ENCODE measurements at regions not wholly inside any gene's neighbourhood (a gene's known extent, or its start where the extent isn't known, plus 50 kb on each side); places are given as distances from the start of the nearest gene placed in this dataset.

- Histone ChIP-seq H3K9ac (ENCODE audit: control insufficient read depth, extremely low read depth, insufficient read depth, low read length) (no peak overlapping the region), H3K4me2 (ENCODE audit: control insufficient read depth, extremely low read depth, insufficient read depth, low read depth, low read length) (peak overlapping the region; percentile 34)
- DNase-seq (ENCODE audit: low read depth, low spot score), result peak; percentile 49
Measured at GRCh38 chr4:66741081-66741480, 804.2 kb downstream of the CENPC start.

GRCh38 chr4:66736606-66737005, 808.7 kb downstream of the CENPC start:
- H3K4me1 ChIP-seq (ENCODE audit: control insufficient read depth, extremely low read depth, insufficient read depth, low read length), result peaks cover 9% of the 10 kb centered on the region
- H2AFZ ChIP-seq (ENCODE audit: control insufficient read depth, low read length), result peak overlapping the region; percentile 5
- no peak overlapping the region for H3K9ac ChIP-seq (ENCODE audit: control insufficient read depth, extremely low read depth, insufficient read depth, low read length)
- no peak for FAIRE-seq
- peak overlapping the region; percentile 16 for H3K4me2 ChIP-seq (ENCODE audit: control insufficient read depth, extremely low read depth, insufficient read depth, low read depth, low read length)
- no peak overlapping the region for H3K27ac ChIP-seq (ENCODE audit: control insufficient read depth, insufficient read depth, low read length)
- H4K20me1 ChIP-seq (ENCODE audit: control insufficient read depth, extremely low read depth, insufficient read depth, low read length), result no peaks in the 10 kb centered on the region
- dilution Hi-C loops (cut with MboI; ENCODE audit: extremely low pct_ligation_motif_present, low sequenced_read_pairs), result no loop called here
- H3K36me3 ChIP-seq (ENCODE audit: control insufficient read depth in 2 of 2, extremely low read depth in 1 of 2, insufficient read depth in 2 of 2, low read length in 2 of 2), result no peaks in the 10 kb centered on the region
- no peaks in the 10 kb centered on the region for H3K27me3 ChIP-seq (ENCODE audit: control insufficient read depth, extremely low read depth, insufficient read depth, low read length)
- no peaks in the 10 kb centered on the region for H3K9me1 ChIP-seq (ENCODE audit: control insufficient read depth, extremely low read depth, insufficient read depth, low read length)
- no peak overlapping the region for H3K4me3 ChIP-seq (ENCODE audit: control insufficient read depth in 2 of 3, extremely low read depth in 1 of 3, insufficient read depth in 2 of 3, low read depth in 1 of 3, low read length in 3 of 3)
- H3K79me2 ChIP-seq (ENCODE audit: control insufficient read depth, insufficient read depth, low read length), result no peaks in the 10 kb centered on the region
- H3K9me3 ChIP-seq (ENCODE audit: control insufficient read depth, low read depth, low read length), result no peaks in the 10 kb centered on the region
- TF ChIP-seq CTCF (optimal IDR thresholded peaks at IDR 0.05 in 1 of 3, IDR thresholded peaks at IDR 0.05 in 1 of 3, conservative IDR thresholded peaks at IDR 0.05 in 1 of 3; ENCODE audit: extremely low read depth in 1 of 3, insufficient read depth in 2 of 3, low read length in 3 of 3), result no peak
- TF ChIP-seq EZH2 (IDR thresholded peaks at IDR 0.05; ENCODE audit: low read length), result no peak
- no peak for DNase-seq (ENCODE audit: low read depth, low spot score)

More at GRCh38 chr4:66741081-66741480, 804.2 kb downstream of the CENPC start:
- Histone ChIP-seq H3K27me3 (ENCODE audit: control insufficient read depth, extremely low read depth, insufficient read depth, low read length) (no peaks in the 10 kb centered on the region), H3K27ac (ENCODE audit: control insufficient read depth, insufficient read depth, low read length) (no peak overlapping the region), H2AFZ (ENCODE audit: control insufficient read depth, low read length) (peak overlapping the region; percentile 29), H3K79me2 (ENCODE audit: control insufficient read depth, insufficient read depth, low read length) (no peaks in the 10 kb centered on the region), H3K36me3 (ENCODE audit: control insufficient read depth in 2 of 2, extremely low read depth in 1 of 2, insufficient read depth in 2 of 2, low read length in 2 of 2) (no peaks in the 10 kb centered on the region), H4K20me1 (ENCODE audit: control insufficient read depth, extremely low read depth, insufficient read depth, low read length) (no peaks in the 10 kb centered on the region), H3K4me3 (ENCODE audit: control insufficient read depth in 2 of 3, extremely low read depth in 1 of 3, insufficient read depth in 2 of 3, low read depth in 1 of 3, low read length in 3 of 3) (no peak overlapping the region), H3K9me1 (ENCODE audit: control insufficient read depth, extremely low read depth, insufficient read depth, low read length) (no peaks in the 10 kb centered on the region), H3K4me1 (ENCODE audit: control insufficient read depth, extremely low read depth, insufficient read depth, low read length) (peaks cover 9% of the 10 kb centered on the region), H3K9me3 (ENCODE audit: control insufficient read depth, low read depth, low read length) (no peaks in the 10 kb centered on the region)
- no peak for TF ChIP-seq EZH2 (IDR thresholded peaks at IDR 0.05; ENCODE audit: low read length)
- no peak for TF ChIP-seq CTCF (optimal IDR thresholded peaks at IDR 0.05 in 1 of 3, IDR thresholded peaks at IDR 0.05 in 1 of 3, conservative IDR thresholded peaks at IDR 0.05 in 1 of 3; ENCODE audit: extremely low read depth in 1 of 3, insufficient read depth in 2 of 3, low read length in 3 of 3)
- FAIRE-seq, result peak; percentile 83
- dilution Hi-C loops (cut with MboI; ENCODE audit: extremely low pct_ligation_motif_present, low sequenced_read_pairs), result no loop called here

All from keratinocyte (primary cell).